NCI-H2081 (cell line): ENCODE measurements at regions not wholly inside any gene's neighbourhood (a gene's known extent, or its start where the extent isn't known, plus 50 kb on each side); places are given as distances from the start of the nearest gene placed in this dataset.
"Not testable (repeated sequence)": the region's sequence is repeated elsewhere in the genome, so short reads cannot be mapped to it uniquely, and the experiment has no call there.

ENCODE experiments used
- DNase-seq, 2 experiments: peaks; one replicate each; lab custom pipeline; 2025; lab: John Stamatoyannopoulos, UW

DNA sequence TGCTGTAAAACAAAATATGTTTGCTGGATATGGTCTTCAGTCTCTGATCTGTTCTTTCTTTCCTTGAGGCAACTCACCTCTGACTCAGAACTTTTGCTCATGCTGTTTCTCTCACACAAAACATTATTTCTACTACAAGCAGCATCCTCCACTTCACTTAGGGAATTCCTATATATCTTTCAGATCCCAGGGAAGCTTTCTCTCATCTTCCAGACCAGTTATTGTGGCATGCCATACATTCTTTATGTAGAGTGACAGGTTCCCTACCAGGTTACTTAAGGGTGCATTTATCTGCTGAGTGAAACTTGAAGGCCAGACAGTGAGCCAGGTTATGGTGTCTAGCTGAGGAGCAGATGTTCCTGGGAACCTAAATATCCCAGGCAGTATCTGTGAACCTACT lies 1226.0 kb downstream of the CDH8 start:
- no peak for DNase-seq

DNA sequence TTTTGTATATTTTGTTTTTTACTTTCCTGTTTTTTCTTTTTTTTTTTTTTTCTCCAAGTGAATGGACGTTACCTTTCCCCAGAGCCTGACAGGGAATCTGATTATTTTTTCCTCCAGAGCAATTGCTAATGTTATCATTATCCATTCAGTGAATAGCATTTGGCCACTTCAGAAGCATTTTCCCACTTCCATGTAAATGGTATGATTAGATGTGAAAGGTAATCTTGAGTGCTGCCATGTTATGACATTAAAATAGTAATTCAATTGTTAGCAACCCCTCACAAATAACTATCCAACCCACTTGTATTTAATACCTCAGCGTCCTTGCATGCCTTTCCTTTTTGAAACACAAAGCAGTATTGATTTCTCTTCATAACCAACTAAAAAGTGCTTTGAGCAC lies 1243.8 kb downstream of the CDH8 start:
- DNase-seq, result no peak

DNA sequence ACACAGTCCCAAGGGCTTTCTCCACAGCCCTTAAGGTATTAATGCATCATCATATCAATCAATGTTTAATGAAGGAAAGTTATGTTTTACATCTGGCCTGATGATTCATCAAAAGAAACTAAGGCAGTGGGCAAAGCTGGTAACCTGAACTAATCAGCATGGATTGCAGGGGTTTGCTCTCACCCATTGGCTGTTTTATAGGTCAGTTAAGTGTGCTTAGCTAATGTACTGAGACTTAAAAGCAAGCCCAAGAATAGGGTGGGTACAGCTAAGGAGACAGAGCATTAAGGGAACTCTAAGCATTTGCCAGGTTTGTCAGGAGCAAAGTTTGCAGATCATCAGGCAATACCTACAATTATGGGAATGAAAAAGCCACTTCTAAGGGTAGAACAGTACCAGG lies 1247.6 kb downstream of the CDH8 start:
- no peak for DNase-seq

GRCh38 chr16:60776281-60776680 lies 1260.0 kb downstream of the CDH8 start:
- no peak for DNase-seq

DNA sequence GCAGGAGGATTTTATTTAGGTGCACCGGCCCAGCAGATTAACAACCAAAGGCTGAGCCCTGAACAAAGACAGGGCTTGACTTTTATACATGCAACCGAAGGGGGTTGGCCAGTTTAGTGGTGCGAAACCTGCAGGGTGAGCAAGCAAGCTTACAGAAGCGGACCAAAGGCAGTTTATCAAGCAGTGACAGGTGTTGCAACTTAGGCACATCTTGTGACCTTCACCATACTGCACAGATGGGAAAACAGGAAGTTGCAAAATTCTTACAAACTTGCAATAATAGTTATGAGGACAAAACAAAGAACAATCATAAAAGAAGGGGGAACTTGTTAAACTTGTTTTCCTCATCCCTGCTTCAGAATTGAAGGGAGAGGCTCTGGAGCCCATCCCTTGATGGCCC lies 1265.1 kb downstream of the CDH8 start:
- DNase-seq, result no peak

GRCh38 chr16:60770384-60770783 lies 1265.9 kb downstream of the CDH8 start:
- DNase-seq, result not testable (repeated sequence)

- no peak for DNase-seq
Measured at GRCh38 chr16:60763869-60764268, 1272.4 kb downstream of the CDH8 start.

DNA sequence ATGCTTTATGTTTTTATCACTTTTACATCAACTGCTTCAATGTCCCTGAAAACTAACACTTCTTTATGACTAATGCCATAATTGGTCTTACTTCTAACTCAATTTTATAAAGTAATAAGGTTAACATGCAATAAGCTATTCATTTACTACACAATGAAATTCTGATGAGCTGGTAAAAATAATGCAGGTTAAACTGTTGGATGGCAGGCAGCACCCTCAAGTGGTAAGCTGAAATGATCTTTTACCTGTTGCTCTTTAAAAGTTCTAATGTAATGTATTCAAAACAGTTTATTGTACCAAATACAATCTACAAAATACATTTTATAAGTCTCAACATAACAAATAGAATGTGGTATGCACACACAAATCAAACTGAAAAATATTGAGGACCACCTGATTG lies 1280.3 kb downstream of the CDH8 start:
- DNase-seq, result no peak

- DNase-seq, result no peak
Measured at GRCh38 chr16:60748366-60748765, 1287.9 kb downstream of the CDH8 start.

- DNase-seq, result no peak
Measured at GRCh38 chr16:60744198-60744597, 1292.0 kb downstream of the CDH8 start.

DNA sequence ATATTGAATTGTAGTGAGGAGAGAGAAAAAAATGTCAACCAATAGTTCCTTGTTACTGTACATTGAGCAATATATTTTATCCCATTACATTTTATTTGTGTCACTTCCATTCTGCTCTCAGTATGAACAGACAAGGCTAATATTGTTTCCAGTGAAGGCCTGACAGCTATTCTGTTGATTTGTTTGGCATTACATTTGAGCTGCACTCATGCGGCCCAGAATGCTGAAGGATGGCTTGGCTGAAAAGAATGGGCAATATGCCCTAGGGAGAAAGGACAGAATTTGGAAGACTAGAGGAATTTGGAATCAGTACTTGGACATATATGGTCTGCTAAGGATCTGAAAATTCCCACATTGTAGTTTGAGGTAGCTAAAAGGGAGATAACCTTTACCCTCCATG lies 1294.4 kb downstream of the CDH8 start:
- no peak for DNase-seq

- no peak for DNase-seq
Measured at GRCh38 chr16:60739737-60740683, 1296.2 kb downstream of the CDH8 start.

GRCh38 chr16:60731329-60732050 lies 1304.7 kb downstream of the CDH8 start:
- DNase-seq, result no peak

DNA sequence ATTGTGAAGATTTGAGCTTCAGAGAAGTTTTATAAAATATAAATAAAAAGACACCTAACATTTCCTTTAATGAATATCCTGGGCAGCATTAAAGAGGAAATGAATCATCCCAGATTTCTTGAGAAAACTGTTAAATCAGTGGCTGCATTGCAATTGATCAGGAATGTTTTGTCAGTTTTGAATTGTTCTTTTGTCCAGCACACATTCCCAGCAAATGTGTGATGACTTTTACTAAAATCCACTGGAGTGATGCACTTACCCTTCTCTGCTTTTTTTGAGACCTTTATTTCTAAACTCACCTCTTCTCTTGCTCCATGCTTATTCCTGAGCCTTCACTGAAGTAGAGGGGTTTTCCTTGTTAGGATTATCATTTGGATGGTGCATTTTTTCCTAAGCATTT lies 1307.2 kb downstream of the CDH8 start:
- no peak for DNase-seq

DNA sequence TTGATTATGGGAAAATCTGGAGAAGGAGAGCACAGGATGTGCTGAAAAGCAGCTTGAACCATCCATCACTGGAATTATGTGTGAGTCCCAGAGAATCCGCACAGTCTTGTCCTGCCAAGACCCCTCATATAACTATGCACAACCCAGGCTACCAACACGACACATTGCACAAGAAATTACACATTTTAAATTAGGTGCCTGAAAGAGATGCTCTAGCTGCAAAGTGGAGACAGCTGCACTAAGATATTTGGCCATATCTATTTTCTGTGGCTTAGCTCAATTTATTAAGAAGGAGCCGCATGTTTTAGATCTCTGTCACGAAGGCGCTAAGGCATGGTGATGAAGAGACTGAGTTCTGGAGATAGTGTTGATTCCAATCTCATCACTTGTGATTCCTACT lies 1308.4 kb downstream of the CDH8 start:
- no peak for DNase-seq

DNA sequence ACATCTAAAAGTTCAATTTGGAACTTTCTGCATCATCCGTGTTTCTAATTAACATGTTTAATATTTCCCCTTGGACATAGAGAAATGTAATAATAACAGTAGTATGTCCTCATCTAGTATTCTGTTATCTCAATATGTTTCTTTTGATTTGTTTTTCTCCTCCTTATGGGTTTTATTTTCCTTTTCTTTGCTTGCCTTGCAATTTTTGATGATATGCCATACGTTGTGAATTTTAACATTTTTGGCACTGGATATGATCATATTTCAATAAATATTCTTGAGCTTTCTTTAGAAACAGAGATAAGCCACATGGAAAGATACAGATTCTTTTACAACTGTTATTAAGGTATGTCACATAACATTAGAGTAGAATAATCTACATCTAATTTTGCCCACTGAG lies 1316.2 kb downstream of the CDH8 start:
- DNase-seq, result no peak

- DNase-seq, result no peak
Measured at GRCh38 chr16:60717808-60718207, 1318.4 kb downstream of the CDH8 start.

DNA sequence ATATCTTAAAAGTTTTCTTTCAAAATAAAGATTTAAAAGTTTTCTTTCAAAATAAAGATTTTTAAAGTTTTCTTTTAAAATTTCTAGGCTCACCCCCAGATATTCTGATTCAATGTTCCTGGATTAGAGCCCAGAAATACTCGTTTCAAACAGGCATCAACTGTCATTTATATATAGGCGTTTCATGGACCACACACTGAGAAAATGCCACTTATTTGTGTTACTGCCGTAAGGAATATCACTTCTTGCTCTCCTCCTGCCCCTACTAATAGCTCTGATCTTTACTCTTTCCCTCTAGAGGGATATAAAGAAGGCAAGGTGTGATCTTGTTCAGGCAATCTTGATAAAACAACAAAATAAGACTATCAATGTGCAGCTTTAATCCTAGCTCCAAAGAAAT lies 1324.1 kb downstream of the CDH8 start:
- DNase-seq, result no peak

DNA sequence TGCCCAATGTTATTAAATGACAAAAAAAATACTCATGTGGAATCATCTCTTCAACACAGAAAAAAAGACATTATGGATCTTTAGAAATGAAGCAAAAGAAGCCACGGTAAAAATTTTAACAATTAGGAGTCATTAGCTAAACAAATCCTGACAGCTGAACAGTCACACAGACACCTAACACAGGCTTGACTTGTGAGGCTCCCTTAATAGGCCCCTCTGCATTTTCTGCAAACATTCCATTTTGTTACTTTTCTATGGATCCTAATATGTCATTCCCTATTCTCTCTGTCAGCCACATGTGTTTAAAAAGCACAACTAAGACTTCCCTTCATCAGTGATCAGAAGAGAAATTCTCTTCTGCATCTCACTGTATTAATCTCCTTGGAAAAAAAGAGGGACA lies 1331.5 kb downstream of the CDH8 start:
- no peak for DNase-seq

DNA sequence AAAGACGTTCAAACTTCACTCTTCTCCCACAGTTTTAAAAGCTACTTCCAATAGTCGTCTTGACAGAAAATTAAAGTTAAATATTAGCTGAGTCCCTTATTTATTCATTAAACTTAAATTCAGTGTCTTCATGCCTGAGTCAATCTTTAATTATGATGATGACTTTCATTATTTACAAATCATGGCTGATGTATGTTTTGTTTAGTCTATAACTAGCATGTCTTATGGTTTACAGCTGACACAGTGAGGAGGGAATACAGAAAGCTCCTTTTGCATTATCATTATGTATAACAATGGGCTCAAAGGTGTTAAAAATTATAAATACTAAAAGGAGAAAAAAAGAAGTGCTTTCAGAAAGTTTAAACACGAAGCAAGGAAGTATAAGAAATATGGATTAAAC lies 1333.1 kb downstream of the CDH8 start:
- DNase-seq, result no peak

- no peak for DNase-seq
Measured at GRCh38 chr16:60686824-60687223, 1349.4 kb downstream of the CDH8 start.

- DNase-seq, result no peak
Measured at GRCh38 chr16:60684002-60684401, 1352.2 kb downstream of the CDH8 start.

DNA sequence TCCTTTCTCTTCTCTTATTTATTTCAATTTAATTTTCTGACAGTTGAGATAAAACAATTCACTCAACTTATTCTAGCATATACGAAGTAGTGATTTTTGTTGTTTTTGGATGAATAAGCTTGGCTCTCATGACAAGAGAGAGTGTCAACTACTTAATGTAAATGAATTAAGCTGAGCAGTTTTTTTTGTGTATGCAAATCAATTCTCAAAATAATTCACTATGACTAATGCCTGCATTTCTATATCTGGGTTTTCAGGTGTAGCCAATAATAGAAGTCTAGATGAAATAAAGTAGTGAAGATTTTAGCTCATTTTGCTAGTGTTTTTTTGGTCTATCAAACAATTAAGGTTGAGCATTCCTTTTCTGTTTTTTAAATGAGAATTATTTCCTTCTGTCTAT lies 1354.0 kb downstream of the CDH8 start:
- no peak for DNase-seq
